GM18508 (cell line): ENCODE measurements at regions not wholly inside any gene's neighbourhood (a gene's known extent, or its start where the extent isn't known, plus 50 kb on each side); places are given as distances from the start of the nearest gene placed in this dataset.

Experiments
- ATAC-seq: cut with Tn5 transposase; IDR thresholded peaks from one replicate; pipeline ENCODE4 v1.9.1; 2021; ENCODE audit warnings: moderate number of reproducible peaks; ENCODE audit not compliant: insufficient read depth, unreplicated experiment

DNA sequence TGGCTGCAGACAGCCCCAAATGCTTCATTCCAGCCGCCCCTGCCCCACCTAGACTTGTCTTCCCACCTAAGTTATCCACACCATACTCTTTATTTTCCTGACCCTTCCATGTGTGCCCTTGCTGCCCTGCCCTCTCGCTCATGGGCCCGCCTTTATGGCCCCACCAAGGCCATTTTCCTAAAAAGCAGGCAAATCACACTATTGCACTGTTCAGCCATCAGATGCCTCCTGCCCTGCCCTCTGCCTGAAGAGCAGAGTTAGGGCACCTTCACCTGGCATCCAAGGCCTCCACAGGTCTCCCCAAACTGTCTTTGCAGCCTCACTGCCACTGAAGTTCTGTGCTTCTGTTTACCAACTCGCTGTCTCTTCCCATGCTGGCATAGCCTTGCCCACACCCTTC is 496.7 kb downstream of the EIPR1 start:
- no peak for ATAC-seq

DNA sequence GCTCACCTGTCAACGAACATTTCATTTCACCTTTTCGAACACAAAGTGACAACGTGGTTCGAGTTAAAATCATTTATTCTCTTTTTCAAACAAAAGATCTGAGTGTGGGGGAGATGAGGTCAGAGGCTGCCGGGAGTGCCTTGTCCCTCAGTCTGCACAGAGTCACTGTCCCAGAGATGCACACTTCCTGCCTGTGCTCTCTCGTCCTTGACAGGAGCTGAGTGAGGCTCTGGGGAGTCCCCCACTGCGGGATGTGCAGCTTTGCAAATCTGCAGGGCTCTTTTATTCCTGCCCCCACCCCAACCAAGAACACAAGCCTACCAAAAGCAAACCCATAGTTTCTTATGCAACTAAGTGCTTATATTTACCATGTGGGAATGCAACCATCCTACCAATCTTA is 497.8 kb downstream of the EIPR1 start:
- peak; percentile 99 for ATAC-seq

GRCh38 chr2:2879071-2879470 is 498.5 kb downstream of the EIPR1 start:
- ATAC-seq = no peak

DNA sequence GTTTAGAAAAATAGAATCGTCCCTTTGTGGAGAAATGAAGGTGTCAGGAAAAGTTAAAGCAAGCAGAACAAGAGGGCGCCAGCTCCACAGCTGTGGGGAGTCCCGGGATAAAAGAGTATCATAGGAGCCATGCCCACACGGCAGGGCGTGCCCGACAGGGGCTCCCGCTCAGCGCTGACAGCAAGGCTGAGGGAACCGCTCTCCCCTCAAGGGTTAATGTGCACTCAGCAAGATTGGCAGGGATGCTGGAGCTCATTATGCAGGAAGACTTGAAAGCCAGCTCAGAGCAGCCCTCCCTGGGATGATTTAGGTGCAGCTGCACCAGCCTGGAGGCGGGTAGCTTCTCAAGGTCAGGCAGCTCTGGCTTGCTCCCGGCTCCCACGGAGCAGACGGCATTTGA is 500.2 kb downstream of the EIPR1 start:
- ATAC-seq = no peak

- no peak for ATAC-seq
Observed at GRCh38 chr2:2876331-2877221, 501.0 kb downstream of the EIPR1 start.

DNA sequence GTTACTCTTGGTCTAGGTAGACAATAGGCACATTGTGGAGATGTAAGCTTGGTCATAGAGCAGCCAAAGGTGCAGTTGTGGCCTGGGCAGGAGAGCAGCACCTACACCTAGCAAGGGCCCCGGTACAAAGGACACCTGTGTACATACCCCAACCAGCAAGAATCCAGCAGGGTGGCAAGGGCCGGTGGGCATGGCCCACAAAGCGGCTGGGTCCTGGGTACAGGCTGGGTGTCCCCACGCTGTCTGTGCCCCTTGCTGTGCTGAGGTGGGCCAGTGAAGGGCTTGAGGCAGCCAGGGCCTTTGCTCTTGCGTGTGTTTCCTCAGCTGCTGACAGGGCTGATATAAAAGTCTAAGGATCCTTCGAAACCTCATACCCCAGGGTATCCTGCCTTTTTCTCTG is 501.8 kb downstream of the EIPR1 start:
- no peak for ATAC-seq

- no peak for ATAC-seq
Observed at GRCh38 chr2:2875296-2875695, 502.3 kb downstream of the EIPR1 start.

GRCh38 chr2:2874805-2875204 is 502.8 kb downstream of the EIPR1 start:
- ATAC-seq = no peak

DNA sequence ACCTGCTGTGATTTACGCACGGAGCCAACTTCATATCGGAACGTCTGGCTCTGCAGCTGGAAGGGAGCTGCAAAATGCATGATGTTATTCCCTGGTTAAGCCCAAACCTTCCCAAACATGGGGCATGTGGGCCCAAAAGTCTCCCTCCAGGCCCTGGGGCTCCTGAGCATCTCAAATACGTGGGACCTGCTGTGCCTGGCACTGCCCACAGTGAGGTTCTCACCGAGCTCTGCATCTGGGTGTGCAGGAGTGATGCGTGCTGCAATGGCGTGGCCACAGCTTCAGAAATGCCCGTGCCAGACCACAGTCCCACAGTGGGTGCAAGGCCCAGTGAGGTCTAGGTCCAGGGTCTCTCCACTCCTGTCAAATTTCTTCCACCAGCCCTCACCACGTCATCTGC is 503.3 kb downstream of the EIPR1 start:
- no peak for ATAC-seq

- no peak for ATAC-seq
Observed at GRCh38 chr2:2873450-2873811, 504.2 kb downstream of the EIPR1 start.

DNA sequence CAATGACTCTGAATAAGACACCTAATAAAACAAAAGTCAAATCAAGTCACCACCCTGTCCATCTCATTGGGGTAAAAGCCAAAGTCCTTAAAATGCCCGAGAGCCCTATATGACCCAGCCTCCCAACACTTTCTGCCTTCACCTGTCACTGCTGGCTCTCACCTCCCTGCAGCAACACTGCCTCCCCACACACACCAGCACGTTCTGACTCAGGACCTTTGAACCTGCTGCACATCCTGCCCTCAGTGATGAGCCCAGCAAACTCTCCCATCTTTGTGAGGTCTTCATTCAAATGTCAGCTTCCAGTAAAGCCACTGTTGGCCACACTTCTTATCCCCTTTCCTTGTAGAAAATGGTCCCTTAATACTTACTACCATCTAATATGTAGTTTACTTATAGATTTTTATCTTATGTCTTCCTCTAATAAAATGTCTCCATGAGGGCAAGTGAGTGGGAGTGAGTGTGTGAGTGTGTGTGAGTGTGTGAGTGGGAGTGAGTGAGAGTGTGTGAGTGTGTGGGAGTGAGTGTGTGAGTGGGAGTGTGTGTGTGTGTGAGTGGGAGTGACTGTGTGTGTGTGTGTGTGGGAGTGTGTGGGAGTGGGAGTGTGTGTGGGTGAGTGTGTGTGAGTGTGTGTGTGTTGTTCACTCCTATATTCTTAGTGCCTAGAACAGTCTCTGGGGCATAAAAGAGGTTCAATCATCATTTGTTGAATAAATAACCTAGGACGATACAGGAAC is 504.7 kb downstream of the EIPR1 start:
- ATAC-seq = no peak

DNA sequence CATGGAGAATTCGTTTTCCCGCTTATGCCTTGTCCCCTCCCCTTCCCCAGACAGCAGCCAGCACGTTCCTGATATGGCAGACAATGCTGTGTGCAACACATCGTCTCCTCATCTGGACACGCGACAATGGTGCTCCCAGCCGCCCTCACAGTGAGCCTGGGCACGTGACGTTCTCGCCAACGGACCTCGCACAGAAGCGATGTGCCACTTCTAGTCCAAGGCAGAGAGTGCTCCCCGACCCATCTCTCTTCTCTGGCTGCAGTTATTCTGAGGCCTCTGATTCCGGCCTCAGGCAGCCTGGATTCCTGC is 505.4 kb downstream of the EIPR1 start:
- ATAC-seq = no peak

DNA sequence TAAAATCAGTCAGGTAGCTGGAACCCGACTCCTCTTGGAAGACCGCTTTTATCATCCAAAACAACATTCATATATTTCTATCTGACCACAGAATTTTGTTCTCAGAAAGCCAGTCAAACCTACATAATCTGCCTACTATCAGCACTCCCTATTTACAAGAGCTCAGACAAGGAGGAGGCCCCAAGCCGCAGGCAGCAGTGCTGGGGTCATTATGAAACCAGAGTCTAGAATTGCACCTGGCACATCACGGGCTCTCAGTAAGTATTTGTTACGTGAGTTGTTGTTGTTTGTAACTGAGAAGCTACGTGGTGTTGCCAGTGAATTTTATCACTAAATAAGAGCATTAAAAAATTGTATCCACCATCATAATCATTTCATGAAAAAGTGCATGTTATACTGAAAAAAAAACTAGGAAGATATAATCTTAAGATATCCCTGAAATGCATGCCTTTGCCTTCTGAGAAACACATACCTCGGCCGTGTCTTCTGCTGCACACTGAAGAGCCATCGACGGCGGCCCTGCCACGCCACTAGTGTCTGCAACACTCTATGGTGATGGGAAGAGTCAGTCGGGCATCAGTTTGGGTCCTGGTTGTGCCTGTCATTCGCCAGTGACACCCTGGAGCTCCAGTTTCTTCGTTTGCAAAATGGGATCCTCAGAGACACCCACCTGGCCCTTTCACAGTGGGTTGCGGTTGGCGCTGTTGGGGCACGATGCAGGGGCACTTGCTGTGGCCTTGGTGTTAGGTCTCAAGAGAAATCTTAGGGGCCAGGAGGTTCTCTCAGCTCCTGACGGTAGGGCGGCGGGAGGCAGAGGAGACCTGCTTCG is 505.9 kb downstream of the EIPR1 start:
- no peak for ATAC-seq

DNA sequence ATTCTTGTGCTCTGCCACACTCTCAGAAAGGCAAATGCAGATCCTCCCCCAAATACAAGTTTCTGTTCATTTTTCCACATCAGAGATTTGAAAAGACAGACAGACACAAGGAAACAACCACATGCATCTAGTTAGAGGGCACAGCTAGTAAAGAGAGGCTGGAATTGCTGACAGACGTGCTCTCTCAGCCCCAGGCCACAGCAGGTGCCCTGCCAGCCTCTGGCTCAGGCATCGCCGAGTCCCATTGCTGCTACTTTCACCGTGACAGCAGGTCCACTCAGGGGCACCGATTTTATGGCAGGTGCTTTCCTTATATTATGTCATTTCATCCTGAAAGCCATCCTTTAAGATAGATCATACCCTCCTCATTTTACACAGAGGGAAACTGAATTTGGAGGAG is 507.5 kb downstream of the EIPR1 start:
- ATAC-seq = no peak

- no peak for ATAC-seq
Observed at GRCh38 chr2:2869553-2869952, 508.1 kb downstream of the EIPR1 start.

GRCh38 chr2:2868085-2868484 is 509.5 kb downstream of the EIPR1 start:
- ATAC-seq = no peak

DNA sequence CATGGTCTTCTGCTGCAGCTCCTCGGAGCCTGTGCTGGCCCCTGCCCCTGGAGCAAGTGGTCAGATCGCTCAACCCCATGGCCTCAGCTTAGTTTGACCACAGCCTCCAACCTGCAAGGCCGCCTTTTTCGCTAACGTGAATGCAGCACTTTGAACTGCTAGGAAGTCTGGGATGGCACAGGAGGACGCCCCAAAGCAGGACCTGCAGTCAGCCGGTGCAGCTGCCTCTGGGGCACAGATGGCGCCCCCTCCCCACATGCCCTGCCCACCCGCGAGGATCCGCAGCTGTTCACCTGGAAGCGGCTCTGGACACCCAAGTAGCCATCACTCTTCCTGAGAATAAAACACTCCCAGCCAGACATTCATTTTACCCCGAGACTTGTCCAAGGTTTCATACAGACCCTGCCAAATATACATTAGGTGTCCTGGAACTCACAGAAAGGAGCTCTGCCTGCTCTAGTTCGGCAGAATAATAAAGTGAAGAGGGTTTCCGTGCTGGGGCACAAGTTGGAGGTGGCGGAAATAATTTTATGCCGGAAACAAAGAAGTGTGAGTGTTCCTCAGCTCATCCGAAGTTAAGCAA is 510.1 kb downstream of the EIPR1 start:
- no peak for ATAC-seq

DNA sequence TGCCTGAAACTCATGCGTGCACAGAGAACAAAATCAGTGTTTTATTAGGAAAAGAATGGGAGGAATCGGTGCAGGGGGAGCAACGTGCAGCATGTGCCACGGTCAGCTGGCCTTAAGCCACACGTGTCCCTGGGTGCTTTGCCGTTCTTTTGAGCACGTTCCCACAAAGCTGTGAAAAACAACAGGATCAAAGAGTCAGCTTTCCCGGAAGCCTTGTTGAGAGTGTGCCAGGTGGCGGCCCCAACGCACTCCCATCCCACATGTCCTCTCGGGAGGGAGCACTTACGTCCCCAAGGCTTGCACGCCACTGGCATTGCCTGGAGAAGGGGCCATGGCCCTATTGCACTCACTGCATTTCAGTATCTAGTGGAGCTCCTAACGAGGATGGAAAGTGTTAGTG is 511.2 kb downstream of the EIPR1 start:
- no peak for ATAC-seq

GRCh38 chr2:2862386-2862785 is 515.2 kb downstream of the EIPR1 start:
- ATAC-seq = no peak

DNA sequence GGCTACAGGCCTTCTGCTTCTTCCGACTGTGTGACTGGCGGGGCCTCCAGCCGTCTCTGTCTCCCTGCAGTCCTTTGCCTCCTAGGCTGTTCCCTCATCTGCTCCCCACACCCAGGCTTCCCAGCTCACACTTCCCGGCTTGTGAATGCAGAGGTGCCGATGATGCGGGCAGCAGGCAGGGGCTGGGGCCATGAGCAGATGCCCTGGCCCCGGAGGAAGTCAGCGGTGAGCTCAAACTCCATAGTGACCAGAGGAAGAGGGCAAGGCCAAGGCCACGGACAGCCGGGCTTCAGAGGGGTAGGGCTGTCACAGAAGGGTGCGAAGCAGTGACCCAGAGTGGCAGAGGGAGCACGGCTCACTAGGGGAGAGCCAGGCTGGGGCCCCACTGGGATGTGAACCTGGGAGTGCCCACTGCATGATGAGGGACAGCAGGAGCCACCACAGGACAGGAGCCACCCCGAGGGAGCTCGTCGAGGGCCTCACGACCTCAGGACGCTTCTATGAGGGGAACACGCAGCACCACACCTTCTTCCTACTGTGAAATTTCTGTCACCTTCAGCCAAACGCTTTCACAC is 515.9 kb downstream of the EIPR1 start:
- ATAC-seq = no peak
